ENCODE measurements at regions not wholly inside any gene's neighbourhood (a gene's known extent, or its start where the extent isn't known, plus 50 kb on each side); places are given as distances from the start of the nearest gene placed in this dataset.

- Histone ChIP-seq H3K9ac (ENCODE audit: extremely low read depth, low read length, poor library complexity, severe bottlenecking) (no peak overlapping the region), H3K4me3 (ENCODE audit: low read length) (no peak overlapping the region), H3K27me3 (ENCODE audit: control insufficient read depth, insufficient read depth, low read length, poor library complexity, severe bottlenecking) (peaks cover 17% of the 10 kb centered on the region), H3K27ac (ENCODE audit: low read depth, low read length) (no peak overlapping the region), H3K4me1 (ENCODE audit: control insufficient read depth, insufficient read depth, low read length) (no peaks in the 10 kb centered on the region), H3K9me3 (ENCODE audit: control insufficient read depth, low read length) (no peaks in the 10 kb centered on the region), H3K36me3 (ENCODE audit: control insufficient read depth, insufficient read depth, low read length) (no peaks in the 10 kb centered on the region)
- no peak for DNase-seq
- 93% methylated on average over 3 of the region's 3 CpGs; no CpG with 5 or more reads in 1 of the 2 experiments for WGBS, 2 experiments (ENCODE audit: insufficient coverage in 1 of 2, insufficient read length in 1 of 2)
- no peak overlapping the region for H3K4me3 Mint-ChIP-seq
- H3K36me3 Mint-ChIP-seq (ENCODE audit: low read depth): peaks cover 2% of the 10 kb centered on the region
- H3K4me1 Mint-ChIP-seq: no peaks in the 10 kb centered on the region
- peaks cover 19% of the 10 kb centered on the region for H3K9me3 Mint-ChIP-seq
- no peak for TF ChIP-seq CTCF (conservative IDR thresholded peaks at IDR 0.05)
- no peak overlapping the region for H3K27ac Mint-ChIP-seq
- H3K27me3 Mint-ChIP-seq (ENCODE audit: insufficient read depth): peaks cover 5% of the 10 kb centered on the region
These were observed 150.5 kb upstream of the ST8SIA2 start for GRCh38 chr15:92243227-92243626.

- Histone ChIP-seq H3K27ac (ENCODE audit: low read depth, low read length) (no peak overlapping the region), H3K36me3 (ENCODE audit: control insufficient read depth, insufficient read depth, low read length) (no peaks in the 10 kb centered on the region), H3K4me1 (ENCODE audit: control insufficient read depth, insufficient read depth, low read length) (no peaks in the 10 kb centered on the region), H3K9ac (ENCODE audit: extremely low read depth, low read length, poor library complexity, severe bottlenecking) (no peak overlapping the region), H3K4me3 (ENCODE audit: low read length) (no peak overlapping the region), H3K9me3 (ENCODE audit: control insufficient read depth, low read length) (no peaks in the 10 kb centered on the region), H3K27me3 (ENCODE audit: control insufficient read depth, insufficient read depth, low read length, poor library complexity, severe bottlenecking) (peaks cover 17% of the 10 kb centered on the region)
- Mint-ChIP-seq H3K27me3 (ENCODE audit: insufficient read depth) (peaks cover 4% of the 10 kb centered on the region), H3K36me3 (ENCODE audit: low read depth) (no peaks in the 10 kb centered on the region), H3K4me3 (no peak overlapping the region), H3K27ac (no peak overlapping the region), H3K9me3 (peaks cover 8% of the 10 kb centered on the region), H3K4me1 (no peaks in the 10 kb centered on the region)
- WGBS, 2 experiments (ENCODE audit: insufficient coverage in 1 of 2, insufficient read length in 1 of 2): 88 to 100% methylated on average over 1 of the region's 1 CpG
- DNase-seq: no peak
- TF ChIP-seq CTCF (conservative IDR thresholded peaks at IDR 0.05): peak; percentile 54
These were observed 149.0 kb upstream of the ST8SIA2 start for GRCh38 chr15:92244703-92245102.

GRCh38 chr15:92247649-92248242 lies 145.9 kb upstream of the ST8SIA2 start:
- no peak overlapping the region for H3K27ac Mint-ChIP-seq
- H3K36me3 Mint-ChIP-seq (ENCODE audit: low read depth): no peaks in the 10 kb centered on the region
- Histone ChIP-seq H3K27ac (ENCODE audit: low read depth, low read length) (no peak overlapping the region), H3K9ac (ENCODE audit: extremely low read depth, low read length, poor library complexity, severe bottlenecking) (no peak overlapping the region), H3K36me3 (ENCODE audit: control insufficient read depth, insufficient read depth, low read length) (no peaks in the 10 kb centered on the region), H3K27me3 (ENCODE audit: control insufficient read depth, insufficient read depth, low read length, poor library complexity, severe bottlenecking) (peaks cover 17% of the 10 kb centered on the region), H3K4me3 (ENCODE audit: low read length) (no peak overlapping the region), H3K4me1 (ENCODE audit: control insufficient read depth, insufficient read depth, low read length) (no peaks in the 10 kb centered on the region), H3K9me3 (ENCODE audit: control insufficient read depth, low read length) (no peaks in the 10 kb centered on the region)
- TF ChIP-seq CTCF (conservative IDR thresholded peaks at IDR 0.05): no peak
- H3K4me1 Mint-ChIP-seq: no peaks in the 10 kb centered on the region
- H3K27me3 Mint-ChIP-seq (ENCODE audit: insufficient read depth): peaks cover 4% of the 10 kb centered on the region
- H3K4me3 Mint-ChIP-seq: no peak overlapping the region
- WGBS, 2 experiments (ENCODE audit: insufficient coverage in 1 of 2, insufficient read length in 1 of 2): 91 to 97% methylated on average over 6 to 7 of the region's 7 CpGs
- peaks cover 14% of the 10 kb centered on the region for H3K9me3 Mint-ChIP-seq
- no peak for DNase-seq

Measured in endodermal cell (in vitro differentiated cells).